Germinal center (tissue), 1 donor: ENCODE measurements at regions not wholly inside any gene's neighbourhood (a gene's known extent, or its start where the extent isn't known, plus 50 kb on each side); places are given as distances from the start of the nearest gene placed in this dataset.
A peak's percentile ranks its signal among the peaks of the same experiment; 100 is the strongest.
"Not testable (repeated sequence)": the region's sequence is repeated elsewhere in the genome, so short reads cannot be mapped to it uniquely, and the experiment has no call there.

ENCODE experiments used
- DNase-seq: peaks from one replicate; pipeline ENCODE4 v3.0.0; 2012; ENCODE audit warnings: mixed read lengths, low spot score

DNA sequence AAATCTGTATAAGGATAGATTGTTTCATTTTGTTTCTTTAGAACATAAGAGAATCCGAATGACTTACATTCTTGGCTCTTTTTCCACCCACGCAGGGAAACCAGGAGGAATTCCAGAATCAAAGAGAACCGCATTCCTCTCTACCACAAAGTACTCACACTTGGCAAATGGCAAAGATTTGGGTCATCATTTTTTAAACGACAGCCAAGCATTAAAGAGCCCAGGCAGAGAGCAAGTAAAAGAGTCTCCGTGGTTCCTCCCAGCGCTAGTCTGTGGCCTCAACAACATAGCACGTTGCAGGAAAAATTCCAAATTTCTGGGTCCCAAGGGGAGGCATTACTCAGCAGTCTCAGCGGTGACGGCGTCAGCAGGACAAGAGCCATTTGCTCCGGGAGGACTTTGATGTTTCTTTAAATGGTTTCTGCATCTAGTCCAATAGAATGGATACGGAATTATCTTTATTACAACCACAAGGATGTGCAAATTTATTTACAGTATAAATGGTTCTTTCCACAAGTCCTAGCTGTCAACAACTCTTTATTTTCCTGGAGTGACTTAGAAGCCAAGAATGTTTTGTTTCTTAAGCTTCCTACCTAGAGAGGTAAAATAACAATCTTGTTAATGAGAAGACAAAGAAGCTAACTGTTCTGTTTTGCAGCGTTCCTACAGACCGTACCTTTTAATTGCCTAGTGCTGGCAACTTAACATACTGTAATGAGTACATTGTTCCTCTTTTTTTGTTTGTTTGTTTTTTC lies 232.5 kb downstream of the SKIDA1 start:
- no peak for DNase-seq

DNA sequence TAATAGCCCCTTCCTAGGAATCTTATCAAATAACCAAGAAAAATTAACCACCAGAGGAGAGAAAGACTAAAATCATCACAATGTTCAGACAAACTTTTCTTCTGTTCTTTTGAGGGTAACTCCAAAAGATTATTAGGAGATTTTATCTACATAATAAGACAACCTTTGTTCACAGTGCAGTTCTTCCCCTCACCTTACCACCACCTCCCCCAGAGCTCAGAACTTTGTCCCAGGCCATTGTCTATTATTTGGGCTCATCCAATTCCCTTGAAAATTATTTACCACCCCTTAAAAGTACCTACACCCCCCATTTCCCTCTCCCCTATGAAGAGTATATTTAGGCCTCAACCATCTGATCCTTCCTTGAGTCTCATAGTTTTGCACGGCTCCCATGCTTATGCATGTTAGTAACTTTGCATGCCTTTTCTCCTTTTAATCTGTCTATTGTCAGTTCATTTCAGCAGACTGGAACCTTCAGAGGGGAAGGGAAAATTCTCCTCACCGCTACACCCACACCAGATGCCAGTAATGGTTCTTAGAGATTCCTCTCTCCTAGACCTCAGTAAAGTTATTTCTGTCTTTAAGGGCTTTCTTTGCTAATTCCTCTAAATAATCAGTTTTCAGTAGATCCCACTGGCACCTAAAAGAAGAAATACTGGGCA lies 234.9 kb downstream of the SKIDA1 start:
- no peak for DNase-seq

DNA sequence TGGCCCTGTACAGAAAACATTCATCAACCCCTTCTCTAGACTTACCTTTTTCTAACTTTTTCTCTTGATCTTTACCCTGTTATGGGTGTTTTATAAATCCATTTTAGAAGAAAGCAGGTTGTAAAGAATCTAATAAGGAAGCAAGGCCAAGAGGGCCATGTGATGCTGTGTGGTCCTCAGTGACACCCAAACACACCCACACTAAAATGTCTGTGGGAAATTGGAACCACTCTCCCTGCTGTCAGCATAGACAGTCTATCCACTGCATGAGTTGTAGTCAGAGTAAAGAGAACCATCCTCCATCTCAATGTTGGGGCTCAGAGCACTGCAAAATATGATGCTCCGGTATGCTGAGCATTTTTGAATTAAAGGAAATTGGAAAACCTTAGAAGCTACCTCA lies 235.5 kb downstream of the SKIDA1 start:
- DNase-seq = no peak

- DNase-seq = no peak
Measured at GRCh38 chr10:21289271-21289670, 236.2 kb downstream of the SKIDA1 start.

DNA sequence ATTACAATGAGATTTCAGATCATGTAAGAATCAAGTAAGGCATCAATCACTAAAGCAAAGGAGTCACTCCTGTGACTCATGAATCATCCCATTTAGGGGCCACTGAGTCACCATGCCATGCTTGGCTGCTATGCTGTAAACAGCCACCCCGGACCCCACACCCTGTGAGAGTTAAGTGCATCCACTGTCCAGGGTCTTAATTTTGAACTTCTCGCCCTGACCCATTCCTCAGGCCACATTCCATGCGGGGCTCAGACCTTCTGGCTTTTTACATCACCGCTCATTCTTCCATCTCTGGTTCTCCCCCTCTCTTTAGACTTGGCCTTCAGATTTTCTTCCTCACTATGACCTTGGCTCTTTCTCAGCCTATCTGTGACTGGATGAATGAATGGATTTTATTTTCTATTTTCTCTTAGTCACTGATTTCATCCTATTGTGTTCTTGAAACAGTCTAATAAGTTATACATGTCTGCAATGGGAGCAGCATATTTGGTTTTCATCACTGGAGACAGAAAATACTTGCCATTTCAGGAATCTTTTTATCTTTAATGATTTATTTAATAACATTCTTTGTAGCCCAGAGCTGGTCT lies 239.6 kb downstream of the SKIDA1 start:
- no peak for DNase-seq

- DNase-seq = no peak
Measured at GRCh38 chr10:21285207-21285606, 240.3 kb downstream of the SKIDA1 start.

GRCh38 chr10:21284301-21284700 lies 241.2 kb downstream of the SKIDA1 start:
- DNase-seq = no peak

DNA sequence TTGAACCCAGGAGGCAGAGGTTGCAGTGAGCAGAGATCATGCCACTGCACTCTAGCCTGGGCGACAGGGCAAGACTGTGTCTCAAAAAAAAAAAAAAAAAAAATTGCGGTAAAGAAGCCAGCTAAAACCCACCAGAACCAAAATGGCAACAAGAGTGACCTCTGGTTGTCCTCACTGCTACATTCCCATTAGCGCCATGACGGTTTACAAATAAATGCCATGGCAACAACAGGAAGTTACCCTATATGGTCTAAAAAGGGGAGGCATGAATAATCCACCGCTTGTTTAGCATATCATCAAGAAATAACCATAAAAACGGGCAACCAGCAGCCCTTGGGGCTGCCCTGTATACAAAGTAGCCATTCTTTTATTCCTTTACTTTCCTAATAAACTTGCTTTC lies 242.4 kb downstream of the SKIDA1 start:
- DNase-seq = not testable (repeated sequence)

DNA sequence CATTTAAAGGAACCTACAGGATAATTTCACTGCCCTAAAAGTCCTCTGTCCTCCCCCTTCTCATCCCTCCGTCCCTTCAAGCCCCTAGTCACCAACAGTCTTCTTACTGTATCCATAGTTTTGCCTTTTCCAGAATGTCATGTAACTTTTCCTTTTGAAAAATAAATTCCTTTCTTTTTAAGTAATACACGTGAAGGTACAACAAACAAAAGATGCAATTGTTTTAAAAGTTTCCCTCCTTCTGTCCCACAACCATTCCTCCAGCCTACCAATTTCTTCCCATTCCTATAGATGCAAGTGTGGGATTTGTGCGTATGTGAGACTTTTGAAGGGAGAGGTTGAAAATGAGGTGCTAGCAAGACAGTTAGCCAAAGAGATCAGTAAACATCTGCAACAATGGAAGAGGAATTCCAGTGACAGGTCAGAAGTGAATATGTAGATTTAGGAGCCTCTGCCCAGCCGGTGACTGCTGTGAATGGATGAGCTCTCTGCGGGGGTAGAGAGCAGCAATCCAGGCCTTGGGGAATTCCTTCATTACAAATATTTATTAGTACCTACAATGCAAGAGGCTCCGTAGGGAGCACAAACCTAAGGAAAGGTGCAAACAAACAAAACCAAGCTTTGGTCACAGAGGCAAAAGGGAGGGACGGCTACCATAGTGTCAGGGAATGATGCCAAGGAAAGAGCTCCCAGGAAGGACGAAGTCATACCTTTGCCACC lies 243.6 kb downstream of the SKIDA1 start:
- no peak for DNase-seq

DNA sequence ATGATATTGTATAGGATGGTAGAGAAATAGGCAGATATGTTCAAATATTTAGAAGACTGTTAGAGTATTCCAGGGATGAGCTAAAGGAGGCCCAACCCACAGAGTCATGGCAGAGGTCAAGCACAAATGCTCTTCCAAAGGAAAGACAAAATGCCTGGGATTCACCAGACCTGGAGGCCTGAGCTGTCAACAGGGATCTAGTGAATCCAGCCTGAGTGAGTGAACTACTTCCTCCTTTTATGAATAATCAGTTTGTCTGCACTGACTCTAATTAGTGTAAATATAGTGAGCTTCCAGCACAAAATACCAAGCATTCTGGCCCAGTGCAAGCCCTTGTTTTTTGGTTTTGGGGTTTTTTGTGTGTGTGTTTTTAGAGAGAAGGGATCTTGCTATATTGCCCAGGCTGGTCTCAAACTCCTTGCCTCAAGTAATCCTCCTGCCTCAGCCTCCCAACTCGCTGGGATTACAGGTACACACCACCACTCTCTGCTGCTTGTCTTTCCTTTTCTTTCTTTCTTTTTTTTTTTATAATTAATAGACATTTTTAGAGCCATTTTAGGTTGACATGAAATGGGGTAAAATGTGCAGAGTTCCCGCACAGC lies 244.4 kb downstream of the SKIDA1 start:
- no peak for DNase-seq

DNA sequence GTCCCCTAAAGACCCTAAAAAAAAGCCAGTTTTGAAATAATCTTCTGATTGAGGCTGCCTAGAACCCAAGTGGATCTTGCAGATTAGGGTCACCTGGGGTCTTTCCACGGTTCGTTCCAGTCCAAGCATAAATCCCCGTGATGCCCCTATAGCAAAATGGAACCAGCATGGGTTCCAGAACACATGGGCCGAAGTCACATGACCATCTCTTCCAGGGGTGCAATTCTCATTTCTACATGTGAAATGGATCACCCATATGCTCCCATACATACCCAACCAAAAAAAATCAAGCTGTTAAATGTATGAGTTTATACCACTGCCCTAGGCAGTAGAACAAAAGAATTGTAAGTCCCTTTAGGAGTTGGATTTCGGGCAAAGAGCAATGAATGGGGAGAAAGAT lies 245.4 kb downstream of the SKIDA1 start:
- DNase-seq = no peak

- no peak for DNase-seq
Measured at GRCh38 chr10:21279217-21279575, 246.3 kb downstream of the SKIDA1 start.

- DNase-seq = peak; percentile 48
Measured at GRCh38 chr10:21278491-21279216, 246.8 kb downstream of the SKIDA1 start.

- DNase-seq = no peak
Measured at GRCh38 chr10:21273400-21273968, 252.0 kb downstream of the SKIDA1 start.

- DNase-seq = no peak
Measured at GRCh38 chr10:21272643-21273399, 252.7 kb downstream of the SKIDA1 start.

GRCh38 chr10:21270976-21271375 lies 254.5 kb downstream of the SKIDA1 start:
- DNase-seq = no peak

- no peak for DNase-seq
Measured at GRCh38 chr10:21269289-21269688, 256.2 kb downstream of the SKIDA1 start.

DNA sequence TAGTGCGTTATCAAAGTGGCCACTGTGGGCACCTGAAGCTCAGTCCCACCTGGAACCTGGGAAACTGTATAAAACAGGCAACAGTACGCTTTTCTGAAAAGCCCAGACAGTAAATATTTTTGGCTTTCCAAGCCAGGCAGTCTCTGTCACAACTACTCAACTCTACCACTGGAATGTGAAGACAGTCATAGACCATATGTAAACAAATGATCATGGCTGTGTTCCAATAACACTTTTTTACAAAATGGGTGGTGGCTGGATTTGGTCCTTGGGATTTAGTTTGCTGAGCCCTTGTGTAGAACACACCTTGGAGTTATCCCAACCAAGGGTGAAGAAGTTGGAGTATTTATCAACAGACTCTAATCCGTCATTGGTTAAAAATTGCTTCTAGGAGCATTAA lies 259.9 kb downstream of the SKIDA1 start:
- DNase-seq = no peak

DNA sequence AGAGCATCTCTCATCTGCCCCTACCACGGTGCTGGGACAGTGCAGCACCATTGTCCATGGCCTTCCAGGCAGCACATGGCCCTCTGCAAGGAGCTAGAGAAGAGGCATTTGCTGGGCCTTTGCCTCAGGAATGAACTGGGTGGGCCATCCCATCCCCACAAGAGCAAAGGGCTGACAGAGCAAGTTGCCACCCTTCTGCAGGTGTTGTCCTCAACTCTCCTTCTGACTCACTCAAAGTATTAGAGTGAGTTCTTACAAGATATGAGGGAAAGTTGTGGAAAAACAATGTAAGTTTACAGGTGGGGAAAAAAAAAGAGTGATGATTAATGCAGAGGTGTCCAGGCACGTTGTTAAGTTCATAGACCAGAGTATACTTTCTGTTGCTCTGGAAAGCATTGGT lies 261.2 kb downstream of the SKIDA1 start:
- DNase-seq = no peak

- no peak for DNase-seq
Measured at GRCh38 chr10:21263839-21264238, 261.6 kb downstream of the SKIDA1 start.
